NCI-H146 (cell line): ENCODE measurements at regions not wholly inside any gene's neighbourhood (a gene's known extent, or its start where the extent isn't known, plus 50 kb on each side); places are given as distances from the start of the nearest gene placed in this dataset.

Experiments used
- DNase-seq: peaks from one replicate; lab custom pipeline; 2025; lab: John Stamatoyannopoulos, UW

DNA sequence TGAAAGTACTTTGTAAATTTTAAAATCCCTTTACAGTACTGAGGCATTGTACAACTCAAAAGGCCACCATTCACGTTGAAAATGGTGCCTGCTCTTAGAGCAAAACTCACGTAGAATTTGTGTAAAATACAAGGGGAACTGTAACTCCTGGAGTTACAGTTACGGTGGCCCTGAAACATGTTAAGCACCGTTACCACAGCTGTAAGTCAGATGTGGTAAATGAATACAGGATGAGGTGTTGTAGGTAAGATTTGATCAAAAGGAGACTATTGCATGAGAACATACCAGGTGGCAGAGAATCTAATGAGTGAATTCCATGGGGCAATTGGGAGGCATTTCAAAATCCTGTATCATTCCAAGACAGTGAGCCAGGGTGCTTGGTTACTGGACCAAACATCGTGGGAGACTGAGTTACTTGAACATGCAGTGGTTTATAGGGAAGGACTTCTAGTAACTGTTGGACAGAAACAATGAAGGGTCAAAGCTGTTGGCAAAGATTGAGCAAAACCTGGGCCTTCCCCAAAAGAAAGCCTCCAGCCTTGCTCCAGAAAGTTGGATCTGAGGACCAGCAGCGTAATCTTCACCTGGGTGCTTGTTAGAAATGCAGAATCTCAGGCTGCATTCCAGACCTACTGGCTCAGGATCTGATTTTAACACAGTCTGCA is 535.8 kb upstream of the POU3F3 start:
- no peak for DNase-seq

DNA sequence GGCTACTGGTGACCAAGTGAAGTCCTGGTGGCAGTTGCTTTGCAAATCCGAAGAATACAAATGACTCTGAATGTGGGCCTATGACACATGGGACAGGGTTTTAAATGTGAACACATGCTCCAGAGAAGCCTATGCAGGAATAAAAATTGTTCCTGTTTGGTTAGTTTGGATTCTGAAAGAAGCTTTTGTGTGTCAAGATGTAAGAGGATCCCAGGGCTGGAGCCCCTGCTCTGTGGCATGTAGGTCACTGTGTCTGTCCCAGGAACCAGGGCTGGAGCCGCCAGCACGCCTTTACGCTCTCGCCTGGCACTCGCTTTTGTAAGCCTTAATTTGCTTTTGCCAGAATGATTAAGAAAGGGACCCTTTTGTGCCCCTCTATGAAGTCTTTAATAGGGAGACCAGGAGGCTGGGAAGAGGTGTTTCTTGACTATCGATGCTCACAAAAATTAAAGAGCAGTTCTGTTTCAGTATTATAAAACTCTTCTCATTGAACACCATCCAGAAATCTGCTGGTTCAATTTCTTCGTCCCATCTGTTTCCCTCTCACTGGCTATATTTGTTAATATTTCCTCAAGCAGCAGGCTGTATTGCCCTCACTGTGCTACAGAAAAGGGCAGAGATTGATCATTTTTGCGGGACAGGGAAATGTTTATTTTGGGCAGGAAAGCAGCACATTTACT is 532.7 kb upstream of the POU3F3 start:
- DNase-seq = no peak

DNA sequence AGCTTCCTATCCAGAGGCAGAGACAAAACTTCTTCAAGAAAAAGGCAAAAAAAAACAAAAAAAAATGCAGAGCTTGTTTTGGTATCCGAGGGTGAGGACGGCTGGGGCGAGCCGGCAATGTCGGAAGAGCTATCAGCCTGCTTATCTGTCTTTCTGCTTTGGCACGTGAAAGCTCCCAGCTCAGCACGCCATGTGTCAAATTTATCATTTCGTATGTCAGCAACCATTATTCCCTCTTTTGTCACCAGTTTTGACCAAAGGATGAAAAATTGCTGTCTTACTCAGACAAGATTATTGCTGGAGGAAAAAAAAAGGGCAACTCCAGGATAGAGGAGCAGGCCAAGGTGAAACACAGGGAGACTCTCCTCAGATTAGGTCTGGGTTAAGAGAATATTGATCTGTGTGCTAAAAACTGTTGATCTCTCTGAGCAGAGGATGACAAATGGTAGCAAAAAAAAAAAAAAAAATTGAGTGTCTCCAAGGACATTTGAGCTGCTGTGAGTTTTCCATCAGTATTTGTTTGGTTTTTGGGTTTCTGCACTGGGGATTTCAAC is 532.0 kb upstream of the POU3F3 start:
- DNase-seq = no peak

DNA sequence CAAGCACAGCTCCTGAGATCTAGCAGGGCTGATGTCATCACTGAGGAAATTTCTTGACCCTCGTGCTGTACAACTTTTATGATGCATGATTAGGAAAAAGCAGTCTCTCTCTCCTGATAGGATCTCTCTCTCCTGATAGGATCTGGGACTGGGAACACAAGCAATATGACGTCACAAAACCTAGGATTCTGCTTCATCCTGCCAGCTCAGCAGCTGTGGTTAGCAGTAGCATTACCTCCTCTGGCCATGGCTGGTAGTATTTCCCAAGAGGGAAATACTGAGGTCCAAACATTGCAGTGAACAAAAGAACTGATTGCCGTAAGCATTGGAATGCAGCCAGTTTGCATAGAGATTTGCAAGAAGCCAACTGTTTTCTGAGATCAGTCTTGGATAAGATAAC is 521.2 kb upstream of the POU3F3 start:
- no peak for DNase-seq

DNA sequence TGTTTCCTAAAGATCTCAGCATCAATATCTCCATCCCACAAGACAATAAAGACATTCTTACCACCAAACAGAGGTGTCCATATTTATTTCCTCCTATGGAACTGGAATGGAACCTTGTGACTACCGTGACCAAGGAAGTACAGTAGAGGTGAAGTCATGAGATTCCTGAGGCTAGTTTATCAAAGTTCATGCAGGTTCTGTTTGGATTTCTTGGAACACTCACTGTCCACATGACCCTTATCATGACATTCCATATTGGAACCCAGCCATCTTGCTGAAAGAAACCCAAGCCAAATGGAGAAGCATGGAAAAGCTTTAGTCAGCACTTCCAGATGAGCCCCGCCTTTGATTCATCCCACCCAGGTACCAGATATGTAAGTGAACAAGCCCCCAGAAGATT is 516.0 kb upstream of the POU3F3 start:
- DNase-seq = no peak

DNA sequence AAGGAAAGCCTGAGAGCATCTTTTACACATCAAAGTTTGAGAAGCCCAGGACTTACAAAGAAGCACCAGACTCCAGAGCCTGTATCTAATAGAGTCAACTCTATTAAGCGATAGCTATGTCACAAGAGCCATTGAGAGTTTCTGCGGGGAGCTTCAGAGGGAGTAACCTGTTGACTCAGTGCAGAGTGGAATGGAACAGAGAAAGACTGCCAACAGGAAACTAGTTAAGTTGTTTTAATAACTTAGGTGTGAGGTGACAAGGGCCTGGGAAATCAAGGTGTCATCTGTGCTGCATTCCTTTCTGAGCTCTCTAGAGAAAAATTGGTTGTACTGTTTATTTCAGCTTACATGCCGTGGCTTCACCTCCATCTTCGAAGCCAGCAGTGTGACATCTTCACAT is 513.8 kb upstream of the POU3F3 start:
- no peak for DNase-seq

DNA sequence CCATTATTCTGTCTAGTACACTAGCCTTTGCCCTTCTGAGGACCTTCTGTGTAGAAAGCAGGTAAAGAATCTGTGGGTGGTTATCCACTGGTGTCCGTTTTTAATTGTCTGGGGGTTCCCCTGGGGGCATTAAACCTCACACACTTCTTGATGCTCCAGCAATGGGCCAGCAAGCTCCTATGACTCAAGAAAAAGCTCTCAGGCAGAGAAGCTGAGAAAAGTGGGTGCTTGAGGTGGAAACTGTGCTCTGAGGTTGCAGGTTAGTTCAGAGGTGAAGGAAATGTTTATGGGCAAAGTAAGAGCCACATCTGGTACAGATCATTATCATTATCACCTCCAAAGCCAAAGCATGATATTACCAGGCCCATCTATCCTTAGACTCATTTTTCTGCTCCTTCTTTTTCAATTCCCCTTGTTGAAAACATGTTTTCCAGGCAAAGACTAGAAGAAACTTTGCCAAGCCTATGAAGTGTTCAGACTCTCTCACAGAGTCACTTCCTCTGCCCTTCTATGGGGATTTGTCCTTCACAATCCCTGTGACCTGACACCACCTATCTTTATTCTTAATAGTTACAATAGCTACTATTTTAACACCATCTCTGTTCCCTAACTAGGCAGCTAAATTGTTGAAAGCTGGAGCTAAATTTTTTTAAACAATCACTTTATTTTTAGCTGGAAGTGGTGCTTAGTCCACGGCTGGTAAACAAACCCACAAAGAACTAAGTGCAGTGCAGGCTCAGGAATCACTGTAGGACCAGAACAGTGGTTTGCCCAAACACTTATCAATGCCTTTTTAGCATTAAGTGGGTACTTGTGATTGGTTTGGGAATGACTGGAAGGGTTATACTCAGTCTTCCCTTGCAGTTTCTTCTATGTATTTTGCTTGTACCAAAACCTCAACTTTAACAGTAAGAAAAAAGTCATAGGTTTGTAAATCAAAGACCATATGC is 512.8 kb upstream of the POU3F3 start:
- DNase-seq = no peak

DNA sequence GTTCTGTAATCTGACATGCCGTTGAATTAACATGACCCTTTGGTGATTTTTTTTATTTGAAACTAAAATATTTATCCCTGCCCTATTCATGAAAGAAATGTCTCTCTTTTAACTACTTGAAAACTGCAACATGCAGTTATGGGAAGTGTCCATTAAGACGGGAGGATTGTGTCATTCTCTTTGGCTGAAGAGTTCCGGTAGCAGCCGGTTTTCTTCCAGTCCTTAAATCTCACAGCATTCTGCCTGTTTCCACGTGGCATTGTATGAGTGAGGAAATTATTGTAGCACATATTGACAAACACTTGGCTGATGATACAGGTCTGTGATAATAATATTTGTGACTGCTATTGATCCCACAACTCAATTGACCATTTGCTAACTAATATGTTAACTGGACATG is 509.6 kb upstream of the POU3F3 start:
- no peak for DNase-seq

DNA sequence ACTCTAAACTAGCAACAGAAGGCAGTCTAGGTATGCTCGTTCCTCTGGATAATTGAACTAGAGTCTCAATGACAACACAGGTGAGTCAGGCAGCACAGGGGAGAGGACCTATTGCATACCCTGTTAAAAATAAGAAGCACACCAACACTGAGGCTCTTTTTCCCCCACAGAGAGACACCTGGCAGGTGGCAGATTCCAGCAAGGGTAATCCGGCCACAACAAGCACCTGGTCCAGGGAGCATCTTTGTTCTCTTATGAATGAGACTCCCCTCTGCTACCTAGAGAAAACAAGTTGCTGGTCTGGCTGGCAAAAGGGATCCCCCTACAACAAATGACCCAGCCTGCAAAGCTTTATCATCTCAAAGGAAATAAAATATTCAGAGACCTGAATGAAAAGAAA is 508.9 kb upstream of the POU3F3 start:
- no peak for DNase-seq

DNA sequence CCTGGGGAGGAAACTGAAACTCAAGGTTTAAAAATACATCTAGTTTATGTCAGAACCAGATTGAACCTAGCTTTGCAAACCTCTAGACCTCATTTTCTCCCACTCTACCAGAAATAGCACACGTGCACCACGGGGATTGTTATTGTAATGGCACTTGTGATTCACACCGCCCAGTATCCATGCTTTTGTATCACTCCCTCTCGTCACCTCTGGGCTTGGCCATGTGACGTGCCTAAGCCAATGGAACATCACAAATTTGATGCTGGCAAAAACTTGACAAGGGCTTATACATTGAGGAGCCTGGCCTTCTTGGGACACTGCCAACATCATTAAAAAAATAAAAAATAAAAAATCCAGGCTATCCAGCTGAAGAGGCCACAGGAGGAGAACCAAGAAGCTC is 495.8 kb upstream of the POU3F3 start:
- DNase-seq = no peak

DNA sequence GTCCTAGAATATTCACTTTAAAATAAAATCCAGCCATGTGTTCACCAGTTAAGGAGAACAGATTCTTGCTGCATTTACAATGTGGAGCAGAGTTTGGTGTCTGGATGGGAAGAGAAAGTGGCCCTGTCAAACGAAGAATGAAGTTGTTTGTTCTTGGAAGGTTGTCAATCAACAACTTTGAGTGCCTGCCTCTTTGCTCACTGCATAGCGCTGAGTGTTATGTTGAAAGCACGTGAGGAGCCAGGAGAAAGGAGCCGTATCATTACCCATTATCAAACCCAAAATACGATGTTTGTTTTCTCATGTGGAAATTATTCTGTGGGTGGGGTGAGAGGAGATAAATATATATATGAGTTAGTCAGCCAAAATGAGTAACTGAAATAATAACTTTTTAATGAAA is 492.5 kb upstream of the POU3F3 start:
- no peak for DNase-seq

DNA sequence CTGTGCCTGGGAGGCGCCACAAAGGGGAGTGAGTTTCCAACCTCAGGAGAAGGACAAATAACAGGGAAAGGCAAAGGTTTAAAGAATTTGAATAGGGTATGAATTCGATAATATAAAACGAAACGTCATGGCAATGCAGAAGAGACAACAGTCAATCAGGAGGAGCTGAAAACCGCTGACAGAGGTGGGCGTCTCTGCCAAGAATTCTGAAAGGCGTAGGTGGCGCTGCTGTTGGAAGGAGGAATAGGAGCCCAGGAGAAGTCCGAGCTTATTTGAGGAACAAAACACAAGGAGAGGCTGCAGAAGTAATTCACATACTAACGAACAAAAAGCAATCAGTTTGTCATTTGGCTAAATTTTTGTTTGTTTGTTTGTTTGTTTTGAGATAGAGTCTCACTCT is 485.8 kb upstream of the POU3F3 start:
- no peak for DNase-seq

DNA sequence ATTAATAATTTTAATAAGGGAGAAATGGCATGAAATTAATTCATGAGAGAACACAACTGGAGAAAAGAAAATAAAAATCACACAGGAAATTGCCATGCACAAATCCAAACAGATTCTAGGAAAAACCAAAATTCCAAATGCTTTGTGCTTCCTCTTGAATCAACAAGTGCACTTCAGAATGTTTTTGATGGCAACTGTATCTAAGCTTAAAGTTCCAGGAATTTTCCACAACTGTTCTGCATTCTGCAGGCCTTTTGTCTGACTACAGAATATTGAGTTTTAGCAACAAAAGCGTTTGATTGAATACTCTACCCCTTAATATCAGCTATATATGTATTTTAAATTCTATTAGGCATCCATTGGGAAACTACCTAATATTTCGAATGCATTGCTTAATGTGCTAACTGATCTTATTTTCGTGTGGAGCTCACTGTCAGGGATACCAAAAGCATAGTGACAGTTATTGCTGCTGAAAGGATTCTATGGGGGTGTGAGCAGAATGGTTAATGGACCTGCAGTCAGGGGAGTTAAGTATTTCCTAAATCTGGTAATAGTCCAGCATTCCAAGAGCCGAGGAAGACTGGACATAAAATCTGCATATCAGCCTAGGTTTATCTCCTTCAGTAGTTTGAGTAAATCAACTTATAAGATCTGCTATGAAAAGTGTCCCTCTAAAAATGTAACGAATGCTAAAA is 482.7 kb upstream of the POU3F3 start:
- no peak for DNase-seq

DNA sequence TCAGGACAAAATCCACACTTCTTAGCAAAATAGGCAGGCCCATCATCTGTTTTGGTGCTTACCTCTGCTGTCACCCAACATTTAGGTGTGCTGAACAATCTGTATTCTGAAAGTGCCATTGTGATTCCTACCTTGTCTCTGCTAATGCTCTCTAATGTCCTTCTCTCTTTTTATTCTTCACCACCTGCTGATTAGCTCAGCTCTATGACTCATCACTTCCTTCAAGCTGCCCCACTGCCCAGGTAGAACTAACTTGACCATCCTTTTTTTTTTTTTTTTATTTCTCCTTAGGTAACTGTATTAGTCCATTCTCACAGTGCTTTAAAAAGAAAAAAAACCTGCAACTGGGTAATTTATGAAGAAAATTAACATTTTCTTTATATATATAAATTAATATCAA is 478.7 kb upstream of the POU3F3 start:
- DNase-seq = no peak

DNA sequence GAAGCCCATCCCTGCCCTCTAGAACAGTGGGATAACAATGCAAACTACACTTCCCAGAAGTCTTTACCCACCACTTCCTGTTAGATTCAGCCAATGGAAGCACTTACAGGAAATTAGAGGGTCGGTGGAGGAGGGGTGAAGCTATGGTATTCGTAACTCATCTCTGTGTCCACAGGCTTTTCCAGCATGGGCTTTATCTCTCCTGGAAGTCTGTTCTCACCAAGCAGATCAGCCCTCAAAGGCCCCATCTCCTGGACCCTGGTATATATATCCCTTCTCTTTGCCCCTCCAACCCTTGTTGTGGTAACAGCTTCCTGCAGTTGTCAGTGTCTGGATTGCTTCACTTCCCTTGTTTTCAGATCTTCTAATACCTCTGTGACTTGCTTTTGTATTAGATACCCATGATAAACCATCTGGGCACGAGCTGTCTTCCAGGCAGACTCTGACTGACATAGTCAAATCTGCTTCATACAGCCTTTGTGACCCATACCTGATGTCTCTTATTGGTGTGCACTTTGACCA is 475.0 kb upstream of the POU3F3 start:
- no peak for DNase-seq

DNA sequence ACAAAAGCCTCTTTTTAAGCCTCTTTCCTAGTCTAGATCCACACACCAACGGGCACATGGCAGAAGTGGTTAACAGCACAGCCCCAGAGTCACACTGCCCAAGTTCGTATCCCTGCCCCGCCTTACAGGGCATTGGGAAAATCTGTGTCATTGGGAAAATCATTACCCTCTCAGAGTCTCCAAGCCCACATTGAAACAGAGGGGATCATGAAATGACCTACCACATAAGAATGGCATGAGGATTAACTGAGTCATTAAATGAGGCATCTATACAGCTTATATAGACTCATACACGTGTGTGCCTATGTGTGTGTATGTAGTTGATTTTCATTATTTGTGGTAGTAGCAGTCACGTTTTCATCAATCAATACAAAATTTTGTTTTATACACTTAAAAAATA is 469.0 kb upstream of the POU3F3 start:
- no peak for DNase-seq

DNA sequence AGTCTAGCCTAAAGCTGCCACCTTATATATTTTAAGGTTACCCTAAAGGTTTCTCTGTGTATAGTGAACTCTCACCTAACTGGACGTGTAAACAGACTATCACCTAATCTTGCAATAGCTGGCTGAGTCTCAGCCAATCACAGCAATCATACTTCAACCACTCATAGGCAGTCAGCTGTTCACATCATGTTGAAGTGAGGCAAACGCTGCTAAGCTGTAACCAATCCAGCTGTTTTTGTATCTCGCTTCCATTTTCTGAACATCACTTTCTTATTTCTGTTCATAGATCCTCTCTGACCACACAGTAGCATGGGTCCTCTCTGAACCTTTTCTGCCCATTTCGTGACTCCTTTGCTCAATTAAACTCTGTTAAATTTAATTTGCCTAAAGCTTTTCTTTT is 468.2 kb upstream of the POU3F3 start:
- no peak for DNase-seq

DNA sequence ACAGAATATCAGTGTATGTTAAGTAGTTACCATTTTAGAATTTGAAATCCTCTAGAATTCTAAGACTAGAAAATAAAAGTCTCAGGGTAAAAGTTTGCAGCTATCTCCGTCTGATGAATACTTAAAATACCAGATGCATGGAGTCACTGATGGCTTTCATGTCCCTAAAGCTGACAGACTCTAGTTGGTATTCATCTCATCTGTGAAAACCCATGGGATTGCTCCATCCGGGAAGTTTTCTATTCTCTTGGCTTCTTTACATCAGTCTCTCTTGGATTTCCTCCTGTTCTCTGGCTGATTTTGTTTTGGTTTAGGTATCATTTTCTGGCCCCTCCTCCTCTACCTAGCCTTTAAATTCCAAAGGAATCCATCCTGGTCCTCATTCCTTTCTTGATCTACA is 465.6 kb upstream of the POU3F3 start:
- DNase-seq = no peak

DNA sequence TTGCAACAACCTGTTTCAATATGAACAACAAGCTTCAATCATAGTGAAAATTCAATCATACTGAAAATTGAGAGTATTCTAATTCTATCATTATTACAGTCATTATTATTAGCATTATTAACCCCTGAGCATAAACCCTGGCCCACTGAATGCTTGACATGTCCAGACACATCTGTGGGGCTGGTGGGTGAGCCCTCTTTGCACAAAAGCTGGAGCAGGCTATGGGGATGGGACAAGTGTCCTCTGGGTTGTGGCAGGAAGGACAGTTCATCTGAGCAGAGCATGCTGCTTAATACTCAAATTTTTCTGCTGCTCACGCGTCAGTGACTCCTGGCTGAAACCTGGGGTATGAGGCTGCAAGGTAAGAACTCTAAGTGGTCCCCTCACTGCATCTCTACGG is 451.1 kb upstream of the POU3F3 start:
- DNase-seq = no peak

DNA sequence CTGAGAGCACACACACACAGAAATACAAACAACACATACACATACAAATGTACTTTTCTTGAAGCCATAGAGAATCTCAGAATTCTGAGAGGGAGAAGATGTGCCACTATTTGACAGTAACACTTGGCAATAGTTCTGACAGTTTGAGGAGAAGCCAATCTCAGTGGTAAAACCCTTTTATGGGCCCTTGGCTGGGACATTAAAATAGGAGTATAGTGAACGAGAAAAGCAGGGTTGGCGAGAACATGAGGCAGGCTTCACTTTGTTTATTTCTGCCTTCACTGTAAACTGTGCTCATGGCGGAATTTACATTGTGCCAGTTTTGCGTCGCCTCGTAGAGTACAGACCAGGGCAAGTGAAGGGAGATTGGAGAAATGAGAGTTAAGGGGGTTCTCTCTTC is 449.4 kb upstream of the POU3F3 start:
- DNase-seq = no peak

DNA sequence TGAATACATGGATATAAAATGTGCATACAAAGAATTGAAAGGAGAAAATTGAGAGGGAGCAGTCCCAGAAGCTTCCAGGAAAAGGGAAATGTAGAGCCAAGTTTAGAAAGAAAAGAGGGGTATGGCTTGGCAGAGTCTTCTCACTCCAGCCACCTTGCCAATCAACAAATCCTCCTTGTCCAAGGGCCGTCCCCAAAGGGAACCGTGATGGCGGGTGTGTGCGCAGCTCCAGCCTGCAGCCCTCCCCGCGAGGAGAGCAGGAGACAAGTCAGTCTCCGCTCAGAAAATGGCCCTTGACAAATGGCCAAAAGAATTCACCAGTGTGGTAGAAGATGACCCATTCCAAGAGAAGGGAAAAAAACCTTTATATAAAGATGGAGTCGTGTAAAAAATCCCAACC is 448.3 kb upstream of the POU3F3 start:
- DNase-seq = no peak

DNA sequence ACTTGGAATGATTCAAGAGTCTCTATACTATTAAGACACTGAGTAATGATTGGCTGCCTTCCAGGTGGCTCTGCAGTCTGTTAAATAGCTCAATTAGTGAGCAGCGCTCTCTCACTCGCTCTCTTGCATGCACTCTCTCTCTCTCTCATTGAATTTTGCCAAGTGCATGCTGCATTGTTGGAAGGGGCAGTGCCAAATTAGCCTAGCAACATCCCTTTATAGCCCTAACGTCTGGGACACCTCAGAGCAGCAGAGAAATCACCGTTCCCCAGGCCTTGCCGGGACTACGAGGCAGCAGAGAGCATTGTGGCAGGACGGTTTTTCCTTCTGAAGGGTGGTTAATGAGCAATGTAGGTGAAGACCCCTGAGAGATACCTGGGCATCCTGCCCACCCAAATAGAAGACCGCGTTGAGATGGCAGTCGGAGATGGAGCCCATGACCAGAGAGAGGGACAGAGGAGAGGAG is 447.6 kb upstream of the POU3F3 start:
- no peak for DNase-seq
